H54 (cell line): ENCODE measurements at regions not wholly inside any gene's neighbourhood (a gene's known extent, or its start where the extent isn't known, plus 50 kb on each side); places are given as distances from the start of the nearest gene placed in this dataset.

Experiments
- DNase-seq: peaks from one replicate; pipeline ENCODE4 v3.0.0; 2011; ENCODE audit warnings: low spot score, mixed read lengths; ENCODE audit not compliant: insufficient read length
- FAIRE-seq: peaks from 3 replicates; lab custom pipeline; 2011; peaks lifted over from hg19 to GRCh38; lab: Jason Lieb, UNC
- POLR2A ChIP-seq: IDR thresholded peaks from 2 replicates; pipeline ENCODE4 v1.6.1; 2011; ENCODE audit warnings: low read depth, mild to moderate bottlenecking, low read length

GRCh38 chr3:94904156-94904674 lies 841.4 kb downstream of the NSUN3 start:
- DNase-seq, result no peak
- no peak for TF ChIP-seq POLR2A
- no peak for FAIRE-seq

- DNase-seq (no peak), FAIRE-seq (no peak)
- TF ChIP-seq POLR2A, result no peak
Measured at GRCh38 chr3:94909726-94910125, 846.9 kb downstream of the NSUN3 start.

- FAIRE-seq, result no peak
- no peak for TF ChIP-seq POLR2A
- no peak for DNase-seq
Measured at GRCh38 chr3:94912656-94913055, 849.8 kb downstream of the NSUN3 start.

DNA sequence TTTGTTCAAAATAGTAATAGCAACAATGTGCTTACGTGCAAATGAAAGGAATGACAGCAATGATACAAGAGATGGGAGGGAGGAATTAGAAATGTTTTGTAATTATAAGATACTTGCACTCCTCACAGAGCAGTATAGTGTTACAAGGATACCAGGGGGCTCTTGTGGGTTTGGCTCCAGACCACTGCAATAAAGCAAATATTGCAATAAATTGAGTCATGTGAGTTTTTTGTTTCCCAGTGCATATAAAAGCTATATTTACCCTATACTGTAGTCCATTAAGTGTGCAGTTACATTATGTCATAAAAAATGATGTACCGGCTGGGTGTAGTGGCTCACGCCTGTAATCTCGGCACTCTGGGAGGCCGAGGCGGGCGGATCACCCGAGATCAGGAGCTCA lies 864.3 kb downstream of the NSUN3 start:
- FAIRE-seq (no peak), DNase-seq (no peak)
- TF ChIP-seq POLR2A, result no peak

DNA sequence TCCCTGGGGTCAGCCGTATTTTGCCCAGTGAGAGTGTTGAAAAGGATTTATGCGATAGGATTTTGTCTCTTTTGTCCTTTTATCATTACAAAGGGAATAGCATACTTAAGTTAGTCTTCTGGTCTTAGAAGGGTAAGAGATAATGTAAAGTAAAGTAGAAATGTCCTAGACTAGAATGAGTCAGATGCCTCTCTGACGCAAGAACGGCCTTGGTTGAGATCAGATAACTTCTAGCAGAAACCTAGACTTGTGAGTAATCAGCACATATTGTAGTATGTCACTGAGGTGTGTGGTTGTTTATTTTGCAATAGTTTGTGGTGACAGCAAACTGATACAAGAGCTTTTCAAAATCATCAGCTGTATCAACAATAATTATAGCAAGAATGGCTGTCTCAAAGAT lies 866.1 kb downstream of the NSUN3 start:
- no peak for TF ChIP-seq POLR2A
- FAIRE-seq (peak; percentile 95), DNase-seq (peak; percentile 9)

DNA sequence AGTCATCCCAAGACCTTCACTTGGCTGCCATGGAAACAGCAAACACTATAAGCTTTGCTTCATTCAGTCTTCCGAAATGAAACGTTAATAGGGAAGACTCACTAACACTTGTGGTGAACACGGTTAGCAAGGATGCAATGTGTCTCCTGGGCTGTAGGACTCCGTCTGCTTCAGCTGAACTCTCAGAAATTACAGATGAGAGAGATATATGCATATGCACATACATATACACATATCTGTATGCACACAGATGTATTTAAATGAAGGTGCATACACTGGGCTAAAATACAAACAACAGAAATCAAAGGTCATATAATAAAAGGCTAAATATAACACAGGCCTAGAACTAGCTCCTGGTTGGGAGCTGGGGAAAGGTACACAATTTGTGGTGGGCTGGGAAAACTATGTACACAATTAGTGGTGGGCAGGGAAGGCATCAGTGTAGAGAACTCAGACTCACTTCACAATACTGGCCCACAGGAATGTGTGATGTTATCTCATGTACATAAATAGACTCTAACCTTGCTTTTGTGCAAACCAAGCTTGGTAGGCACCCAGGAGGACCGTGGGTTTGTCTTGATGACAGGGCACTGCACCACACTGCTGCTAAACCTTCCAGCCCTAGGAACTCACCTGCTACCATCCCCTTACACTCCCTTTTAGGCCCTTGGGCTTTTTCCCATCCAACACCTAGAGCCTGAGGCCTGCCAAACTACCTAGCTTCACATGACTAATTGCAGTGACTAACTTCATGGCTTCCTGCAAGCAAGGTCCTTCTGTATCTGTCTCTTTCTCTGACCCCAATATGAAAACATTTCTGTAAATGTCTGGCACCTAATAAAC lies 873.1 kb downstream of the NSUN3 start:
- peak; percentile 62 for FAIRE-seq
- no peak for TF ChIP-seq POLR2A
- DNase-seq, result no peak

GRCh38 chr3:94937980-94938379 lies 875.1 kb downstream of the NSUN3 start:
- no peak for DNase-seq
- no peak for FAIRE-seq
- no peak for TF ChIP-seq POLR2A

- FAIRE-seq (no peak), DNase-seq (no peak)
- no peak for TF ChIP-seq POLR2A
Measured at GRCh38 chr3:94946683-94947082, 883.8 kb downstream of the NSUN3 start.

GRCh38 chr3:94961423-94962100 lies 898.7 kb downstream of the NSUN3 start:
- DNase-seq (no peak), FAIRE-seq (no peak)
- no peak for TF ChIP-seq POLR2A

- FAIRE-seq (no peak), DNase-seq (no peak)
- TF ChIP-seq POLR2A, result no peak
Measured at GRCh38 chr3:94965867-94966475, 903.1 kb downstream of the NSUN3 start.

GRCh38 chr3:94967196-94967595 lies 904.3 kb downstream of the NSUN3 start:
- DNase-seq (no peak), FAIRE-seq (no peak)
- TF ChIP-seq POLR2A, result no peak

DNA sequence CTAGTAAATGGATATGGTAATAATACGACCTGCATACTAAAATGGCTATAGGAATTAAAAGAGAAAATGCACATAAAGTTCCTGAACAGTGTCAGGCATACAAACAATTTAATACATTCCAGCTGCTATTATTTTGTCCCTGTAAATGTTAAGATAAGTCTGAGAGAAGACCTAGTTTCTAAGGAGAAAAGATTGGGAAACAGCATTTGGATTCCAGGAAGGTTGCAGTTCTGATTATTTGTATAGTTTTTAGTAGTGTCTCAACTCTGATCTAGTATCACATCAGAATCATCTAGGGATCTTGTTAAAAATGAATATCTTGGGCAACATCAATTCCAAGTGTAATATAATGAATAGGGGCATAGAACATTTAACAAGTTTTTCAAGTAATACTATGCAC lies 905.7 kb downstream of the NSUN3 start:
- DNase-seq, result no peak
- no peak for FAIRE-seq
- no peak for TF ChIP-seq POLR2A

GRCh38 chr3:94972066-94972465 lies 909.2 kb downstream of the NSUN3 start:
- DNase-seq (no peak), FAIRE-seq (no peak)
- no peak for TF ChIP-seq POLR2A

DNA sequence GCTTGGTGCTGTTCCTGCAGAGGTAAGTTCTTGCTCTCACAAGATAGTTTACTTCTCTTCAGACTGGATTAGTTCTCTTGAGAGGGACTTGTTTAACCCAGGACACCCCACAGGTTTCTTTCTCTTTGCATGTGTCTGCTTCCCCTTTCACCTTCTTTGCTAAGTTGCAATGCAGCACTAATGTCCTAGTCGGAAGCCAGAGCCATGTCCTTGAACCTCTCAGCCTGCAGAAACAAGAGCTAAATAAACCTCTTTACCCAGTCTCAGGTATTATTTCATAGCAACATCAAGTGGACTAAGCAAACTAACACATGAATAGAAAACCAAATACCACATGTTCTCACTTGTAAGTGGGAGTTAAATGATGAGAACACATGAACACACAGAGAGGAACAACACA lies 915.2 kb downstream of the NSUN3 start:
- DNase-seq (no peak), FAIRE-seq (peak; percentile 33)
- no peak for TF ChIP-seq POLR2A
